ENCODE measurements at regions not wholly inside any gene's neighbourhood (a gene's known extent, or its start where the extent isn't known, plus 50 kb on each side); places are given as distances from the start of the nearest gene placed in this dataset.

DNA sequence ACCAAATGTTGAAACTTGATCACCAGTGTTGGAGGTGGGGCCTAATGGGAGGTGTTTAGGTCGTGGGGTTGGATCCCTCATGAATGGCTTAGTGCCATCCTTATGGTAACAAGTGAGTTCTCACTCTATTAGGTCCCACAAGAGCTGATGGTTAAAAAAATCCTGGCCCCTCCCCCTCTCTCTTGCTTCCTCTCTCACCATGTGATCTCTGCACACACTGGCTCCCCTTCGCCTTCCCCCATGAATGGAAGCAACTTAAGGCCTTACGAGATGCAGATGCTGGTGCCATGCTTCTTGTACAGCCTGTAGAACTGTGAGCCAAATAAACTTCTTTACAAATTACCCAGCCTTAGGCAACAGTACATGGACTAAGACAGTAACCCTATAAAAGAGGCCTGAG is 62.7 kb downstream of the PPP1R3C start:
- TF ChIP-seq, protein P1, sequence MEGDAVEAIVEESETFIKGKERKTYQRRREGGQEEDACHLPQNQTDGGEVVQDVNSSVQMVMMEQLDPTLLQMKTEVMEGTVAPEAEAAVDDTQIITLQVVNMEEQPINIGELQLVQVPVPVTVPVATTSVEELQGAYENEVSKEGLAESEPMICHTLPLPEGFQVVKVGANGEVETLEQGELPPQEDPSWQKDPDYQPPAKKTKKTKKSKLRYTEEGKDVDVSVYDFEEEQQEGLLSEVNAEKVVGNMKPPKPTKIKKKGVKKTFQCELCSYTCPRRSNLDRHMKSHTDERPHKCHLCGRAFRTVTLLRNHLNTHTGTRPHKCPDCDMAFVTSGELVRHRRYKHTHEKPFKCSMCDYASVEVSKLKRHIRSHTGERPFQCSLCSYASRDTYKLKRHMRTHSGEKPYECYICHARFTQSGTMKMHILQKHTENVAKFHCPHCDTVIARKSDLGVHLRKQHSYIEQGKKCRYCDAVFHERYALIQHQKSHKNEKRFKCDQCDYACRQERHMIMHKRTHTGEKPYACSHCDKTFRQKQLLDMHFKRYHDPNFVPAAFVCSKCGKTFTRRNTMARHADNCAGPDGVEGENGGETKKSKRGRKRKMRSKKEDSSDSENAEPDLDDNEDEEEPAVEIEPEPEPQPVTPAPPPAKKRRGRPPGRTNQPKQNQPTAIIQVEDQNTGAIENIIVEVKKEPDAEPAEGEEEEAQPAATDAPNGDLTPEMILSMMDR (IDR thresholded peaks at IDR 0.05): no peak
- H3K27me3 ChIP-seq (ENCODE audit: insufficient read depth in 3 of 3, low read length in 2 of 3): no peaks in the 10 kb centered on the region
- peaks cover 25% of the 10 kb centered on the region for H3K4me1 ChIP-seq
- 70 to 79% (median 75%) methylated on average over 3 of the region's 3 CpGs for WGBS, 3 donors
- no peaks in the 10 kb centered on the region for H3K9me3 ChIP-seq
- intact Hi-C loops (cut with DNase I): no loop called here
- H3K36me3 ChIP-seq (ENCODE audit: insufficient read depth in 1 of 2, low read depth in 1 of 2): no peaks in the 10 kb centered on the region
- DNase-seq: no peak
- H3K4me3 ChIP-seq: no peak overlapping the region
- H3K27ac ChIP-seq: peak overlapping the region; percentile 71
- peak in 2 of 4 donors; percentile 6 to 17 for ATAC-seq

DNA sequence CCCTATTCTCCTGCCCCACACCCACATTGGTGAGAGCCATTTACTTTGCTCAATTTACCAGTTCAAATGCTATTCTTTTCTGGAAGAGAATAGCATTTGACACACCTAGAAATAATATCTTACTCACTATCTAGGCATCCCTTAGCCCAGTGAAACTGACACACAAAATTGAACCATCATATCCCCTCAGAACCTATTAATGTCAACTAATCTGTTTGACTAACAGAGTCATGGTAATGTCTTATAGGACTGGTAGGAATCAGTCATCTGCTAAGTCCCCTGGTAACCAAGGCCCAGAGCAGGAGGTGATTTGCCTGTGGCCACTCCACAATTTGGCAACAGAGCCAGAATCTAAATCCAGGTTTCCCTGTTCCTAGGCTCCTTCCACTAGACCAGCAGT is 63.3 kb downstream of the PPP1R3C start:
- H3K4me1 ChIP-seq: peaks cover 31% of the 10 kb centered on the region
- H3K27me3 ChIP-seq (ENCODE audit: insufficient read depth in 3 of 3, low read length in 2 of 3): no peaks in the 10 kb centered on the region
- TF ChIP-seq, protein P1 (IDR thresholded peaks at IDR 0.05): no peak
- ATAC-seq: peak in 3 of 4 donors; percentile 58 to 61 (median 60)
- no peak for DNase-seq
- H3K4me3 ChIP-seq: no peak overlapping the region
- no peaks in the 10 kb centered on the region for H3K9me3 ChIP-seq
- no peaks in the 10 kb centered on the region for H3K36me3 ChIP-seq (ENCODE audit: insufficient read depth in 1 of 2, low read depth in 1 of 2)
- intact Hi-C loops (cut with DNase I): no loop called here
- peak overlapping the region; percentile 71 for H3K27ac ChIP-seq

DNA sequence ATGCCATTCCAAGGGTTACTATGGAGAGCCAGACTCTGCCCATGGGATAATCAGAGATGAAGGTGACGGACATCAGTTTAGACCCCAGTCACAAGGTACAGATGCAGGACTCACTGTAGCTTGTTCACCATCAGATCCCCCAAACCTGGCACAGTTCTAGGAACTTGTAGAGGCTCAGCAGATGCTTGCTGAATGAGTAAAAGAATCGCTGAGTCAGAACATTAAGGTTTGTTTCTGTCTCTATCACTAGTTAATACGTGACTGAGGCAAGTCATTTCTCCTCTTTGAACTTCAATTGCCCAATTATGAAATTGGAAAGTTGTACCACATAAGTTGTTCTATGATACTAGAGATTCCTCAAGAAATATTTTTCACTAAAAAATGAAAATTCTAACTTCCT is 65.1 kb downstream of the PPP1R3C start:
- intact Hi-C loops (cut with DNase I): no loop called here
- TF ChIP-seq, protein P1 (IDR thresholded peaks at IDR 0.05): no peak
- peaks cover 48% of the 10 kb centered on the region for H3K4me1 ChIP-seq
- H3K9me3 ChIP-seq: no peaks in the 10 kb centered on the region
- DNase-seq (no peak), ATAC-seq (no peak)
- H3K36me3 ChIP-seq (ENCODE audit: insufficient read depth in 1 of 2, low read depth in 1 of 2): no peaks in the 10 kb centered on the region
- WGBS, 3 donors: 87 to 96% (median 91%) methylated on average over 3 of the region's 3 CpGs
- H3K4me3 ChIP-seq: no peak overlapping the region
- peak overlapping the region; percentile 82 for H3K27ac ChIP-seq
- H3K27me3 ChIP-seq (ENCODE audit: insufficient read depth in 3 of 3, low read length in 2 of 3): no peaks in the 10 kb centered on the region

DNA sequence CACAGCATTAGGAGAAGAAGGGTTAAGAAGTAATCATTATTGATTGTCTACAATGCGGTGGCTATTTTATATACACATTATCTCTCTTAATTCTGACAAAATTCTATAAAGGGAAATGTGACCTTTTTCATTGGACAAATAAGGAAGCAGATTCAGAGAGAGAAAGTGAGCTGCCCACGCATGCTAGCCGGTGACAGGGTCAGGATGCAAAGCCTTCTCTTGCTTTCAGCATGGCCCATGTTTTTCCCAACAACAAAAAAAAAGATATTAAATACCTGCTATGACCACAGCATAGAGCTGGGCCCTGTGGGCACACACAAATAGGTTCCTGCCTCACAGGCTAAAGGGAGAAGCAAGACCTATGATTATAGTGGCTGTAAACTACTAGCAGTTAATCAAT is 66.8 kb downstream of the PPP1R3C start:
- ATAC-seq (no peak), DNase-seq (no peak)
- peak overlapping the region; percentile 82 for H3K27ac ChIP-seq
- H3K36me3 ChIP-seq (ENCODE audit: insufficient read depth in 1 of 2, low read depth in 1 of 2): no peaks in the 10 kb centered on the region
- 49 to 91% (median 69%) methylated on average over 3 of the region's 3 CpGs for WGBS, 3 donors
- H3K9me3 ChIP-seq: no peaks in the 10 kb centered on the region
- no peaks in the 10 kb centered on the region for H3K27me3 ChIP-seq (ENCODE audit: insufficient read depth in 3 of 3, low read length in 2 of 3)
- TF ChIP-seq, protein P1 (IDR thresholded peaks at IDR 0.05): no peak
- peaks cover 59% of the 10 kb centered on the region for H3K4me1 ChIP-seq
- H3K4me3 ChIP-seq: no peak overlapping the region
- intact Hi-C loops (cut with DNase I): no loop called here

DNA sequence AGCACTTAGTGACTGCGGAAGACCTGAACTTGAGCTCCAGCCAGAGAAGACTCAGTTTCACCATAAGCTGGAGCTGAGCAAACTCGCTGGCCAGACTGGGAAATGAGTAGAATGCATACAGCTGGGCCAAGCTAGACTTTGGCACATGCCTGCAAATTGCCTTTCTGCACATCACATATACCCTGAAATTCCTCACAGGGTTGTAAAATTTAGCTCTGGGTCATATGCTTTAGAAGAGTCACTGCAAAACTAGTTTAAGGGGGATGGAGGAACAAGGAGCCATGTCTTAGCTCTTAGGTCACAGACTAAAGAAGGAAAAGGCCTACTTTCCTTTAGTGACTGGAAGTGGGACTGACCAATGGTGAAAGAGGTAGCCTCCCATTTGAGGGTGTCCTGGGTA is 67.6 kb downstream of the PPP1R3C start:
- intact Hi-C loops (cut with DNase I): no loop called here
- Histone ChIP-seq H3K27me3 (ENCODE audit: insufficient read depth in 3 of 3, low read length in 2 of 3) (no peaks in the 10 kb centered on the region), H3K27ac (peak overlapping the region; percentile 82), H3K9me3 (no peaks in the 10 kb centered on the region), H3K36me3 (ENCODE audit: insufficient read depth in 1 of 2, low read depth in 1 of 2) (no peaks in the 10 kb centered on the region), H3K4me3 (no peak overlapping the region), H3K4me1 (peaks cover 63% of the 10 kb centered on the region)
- DNase-seq: no peak
- TF ChIP-seq, protein P1 (IDR thresholded peaks at IDR 0.05): no peak
- WGBS, 3 donors: 53 to 93% (median 54%) methylated on average over 2 of the region's 2 CpGs
- peak in 3 of 4 donors; percentile 13 to 43 (median 29) for ATAC-seq
